Skeletal muscle satellite cell (primary cell): ENCODE measurements at regions not wholly inside any gene's neighbourhood (a gene's known extent, or its start where the extent isn't known, plus 50 kb on each side); places are given as distances from the start of the nearest gene placed in this dataset.
"Not testable (repeated sequence)": the region's sequence is repeated elsewhere in the genome, so short reads cannot be mapped to it uniquely, and the experiment has no call there.

ENCODE experiments used
- H3K27me3 ChIP-seq: 2 replicates; pipeline ENCODE4 v1.7.0; 2013; ENCODE audit warnings: low read length; ENCODE audit not compliant: control insufficient read depth, insufficient read depth
- H3K36me3 ChIP-seq: 2 replicates; pipeline ENCODE4 v1.7.0; 2013; ENCODE audit warnings: mild to moderate bottlenecking, control low read depth, low read length; ENCODE audit not compliant: insufficient read depth
- H3K4me1 ChIP-seq: 2 replicates; pipeline ENCODE4 v1.7.0; 2013; ENCODE audit warnings: low read length; ENCODE audit not compliant: control insufficient read depth, insufficient read depth
- H3K4me2 ChIP-seq: 2 replicates; pipeline ENCODE4 v1.7.0; 2013; ENCODE audit warnings: mild to moderate bottlenecking, low read length
- H3K4me3 ChIP-seq: 2 replicates; pipeline ENCODE4 v1.7.0; 2013; ENCODE audit warnings: low read length
- H3K9ac ChIP-seq: 2 replicates; pipeline ENCODE4 v1.7.0; 2013; ENCODE audit warnings: mild to moderate bottlenecking, low read depth, low read length, moderate library complexity
- H3K9me3 ChIP-seq: replicated peaks from 2 replicates; pipeline ENCODE4 v1.7.0; 2013; ENCODE audit warnings: mild to moderate bottlenecking, control low read depth, low read length

DNA sequence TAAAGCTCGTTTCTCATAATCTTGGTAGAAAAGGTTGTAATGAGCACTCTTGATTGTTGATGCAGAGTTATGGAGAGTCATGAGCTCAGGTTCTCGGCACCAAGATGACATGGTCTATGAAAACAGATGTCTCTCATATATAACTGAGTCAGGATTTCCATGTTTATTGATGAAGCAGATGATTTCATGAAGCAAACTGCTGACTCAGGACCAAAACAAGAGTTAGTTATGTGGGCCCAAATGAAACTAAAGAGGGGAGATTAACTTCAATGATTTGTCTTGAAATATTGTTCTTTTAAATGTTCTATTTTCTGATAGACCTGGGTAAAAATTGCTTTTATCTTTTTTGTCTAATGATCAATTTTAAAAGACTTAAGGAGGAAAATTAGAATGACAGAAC, 258.6 kb upstream of the CTNND2 start:
- no peak overlapping the region for H3K4me2 ChIP-seq
- no peak overlapping the region for H3K4me3 ChIP-seq

DNA sequence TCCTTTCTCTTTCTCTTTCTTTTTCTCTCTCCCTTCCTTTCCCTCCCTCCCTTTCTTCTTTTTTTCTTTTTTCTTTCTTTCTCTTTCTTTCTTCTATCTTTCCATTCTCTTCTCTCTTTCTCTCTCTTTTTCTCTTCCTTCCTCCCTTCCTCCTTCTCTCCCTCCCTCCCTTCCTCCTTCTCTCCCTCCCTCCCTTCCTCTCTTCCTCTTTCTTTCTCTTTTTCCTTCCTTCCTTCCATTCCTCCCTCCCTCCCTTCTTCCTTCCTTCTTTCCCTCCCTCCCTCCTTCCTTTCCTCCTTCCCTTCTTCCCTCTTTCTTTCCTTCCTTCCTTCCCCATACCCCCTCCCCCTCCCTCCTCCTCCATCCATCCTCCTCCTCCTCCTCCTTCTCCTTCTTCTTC, 243.3 kb upstream of the CTNND2 start:
- Histone ChIP-seq H3K4me3 (no peak overlapping the region), H3K36me3 (no peaks in the 10 kb centered on the region), H3K4me2 (no peak overlapping the region), H3K9ac (no peak overlapping the region), H3K27me3 (no peaks in the 10 kb centered on the region), H3K9me3 (no peaks in the 10 kb centered on the region), H3K4me1 (no peaks in the 10 kb centered on the region)

More for the DNA sequence above, 258.6 kb upstream of the CTNND2 start:
- H3K9me3 ChIP-seq: peaks cover 2% of the 10 kb centered on the region
- no peaks in the 10 kb centered on the region for H3K27me3 ChIP-seq
- no peaks in the 10 kb centered on the region for H3K4me1 ChIP-seq
- no peaks in the 10 kb centered on the region for H3K36me3 ChIP-seq
- no peak overlapping the region for H3K9ac ChIP-seq

- Histone ChIP-seq H3K4me2 (no peak overlapping the region), H3K36me3 (no peaks in the 10 kb centered on the region), H3K27me3 (no peaks in the 10 kb centered on the region), H3K9me3 (no peaks in the 10 kb centered on the region), H3K9ac (no peak overlapping the region), H3K4me3 (no peak overlapping the region), H3K4me1 (no peaks in the 10 kb centered on the region)
Observed at GRCh38 chr5:12141496-12141895, 237.2 kb upstream of the CTNND2 start.

GRCh38 chr5:12133520-12133919, 229.3 kb upstream of the CTNND2 start:
- H3K9me3 ChIP-seq: no peaks in the 10 kb centered on the region
- no peak overlapping the region for H3K9ac ChIP-seq
- H3K4me2 ChIP-seq: no peak overlapping the region
- no peaks in the 10 kb centered on the region for H3K36me3 ChIP-seq
- no peak overlapping the region for H3K4me3 ChIP-seq
- H3K4me1 ChIP-seq: no peaks in the 10 kb centered on the region
- H3K27me3 ChIP-seq: no peaks in the 10 kb centered on the region

GRCh38 chr5:12131020-12131419, 226.8 kb upstream of the CTNND2 start:
- H3K9ac ChIP-seq, H3K4me1 ChIP-seq, H3K9me3 ChIP-seq, H3K4me2 ChIP-seq, H3K4me3 ChIP-seq, H3K36me3 ChIP-seq, H3K27me3 ChIP-seq: not testable (repeated sequence)

DNA sequence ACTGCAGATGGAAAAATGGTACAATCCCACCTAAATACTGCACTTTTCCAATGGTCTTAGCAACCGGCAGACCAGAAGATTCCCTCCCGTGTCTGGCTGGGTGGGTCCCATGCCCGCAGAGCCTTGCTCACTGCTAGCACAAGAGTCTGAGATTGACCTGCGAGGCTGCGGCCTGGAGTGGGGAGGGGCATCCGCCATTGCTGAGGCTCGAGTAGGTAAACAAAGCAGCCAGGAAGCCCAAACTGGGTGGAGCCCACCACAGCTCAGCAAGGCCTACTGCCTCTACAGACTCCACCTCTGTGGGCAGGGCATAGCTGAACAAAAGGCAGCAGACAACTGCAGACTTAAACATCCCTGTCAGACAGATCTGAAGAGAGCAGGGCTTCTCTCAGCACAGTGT, 221.6 kb upstream of the CTNND2 start:
- H3K36me3 ChIP-seq: no peaks in the 10 kb centered on the region
- no peaks in the 10 kb centered on the region for H3K9me3 ChIP-seq
- no peak overlapping the region for H3K4me3 ChIP-seq
- H3K27me3 ChIP-seq: no peaks in the 10 kb centered on the region
- H3K4me1 ChIP-seq: no peaks in the 10 kb centered on the region
- H3K9ac ChIP-seq: no peak overlapping the region
- no peak overlapping the region for H3K4me2 ChIP-seq

- Histone ChIP-seq H3K9ac (no peak overlapping the region), H3K27me3 (no peaks in the 10 kb centered on the region), H3K4me1 (no peaks in the 10 kb centered on the region), H3K4me3 (no peak overlapping the region), H3K36me3 (no peaks in the 10 kb centered on the region), H3K4me2 (no peak overlapping the region), H3K9me3 (peaks cover 3% of the 10 kb centered on the region)
Observed at GRCh38 chr5:12119657-12120056, 215.4 kb upstream of the CTNND2 start.

DNA sequence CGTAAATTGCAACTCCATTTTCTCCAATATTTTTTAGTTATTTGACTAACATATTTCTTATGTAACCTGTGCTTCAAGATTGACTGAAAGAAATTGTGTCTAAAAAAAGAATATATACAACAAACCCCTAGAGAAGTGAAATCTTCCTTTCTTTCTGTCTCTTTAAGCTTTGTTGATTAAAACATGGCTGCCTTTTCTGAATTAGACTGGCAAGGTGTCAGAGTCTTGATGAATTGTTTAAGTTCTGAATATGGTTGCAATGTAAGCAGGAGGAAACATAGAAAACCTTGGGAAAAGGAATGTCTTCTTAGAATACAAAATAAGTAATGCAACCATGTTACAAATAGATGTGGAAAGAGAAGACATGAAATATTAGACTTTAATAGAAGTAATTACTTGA, 209.8 kb upstream of the CTNND2 start:
- Histone ChIP-seq H3K9ac (no peak overlapping the region), H3K9me3 (peaks cover 6% of the 10 kb centered on the region), H3K4me2 (no peak overlapping the region), H3K36me3 (no peaks in the 10 kb centered on the region), H3K4me3 (no peak overlapping the region), H3K4me1 (no peaks in the 10 kb centered on the region), H3K27me3 (no peaks in the 10 kb centered on the region)

- no peak overlapping the region for H3K9ac ChIP-seq
- no peaks in the 10 kb centered on the region for H3K27me3 ChIP-seq
- no peaks in the 10 kb centered on the region for H3K4me1 ChIP-seq
- H3K36me3 ChIP-seq: no peaks in the 10 kb centered on the region
- H3K9me3 ChIP-seq: peaks cover 6% of the 10 kb centered on the region
- no peak overlapping the region for H3K4me2 ChIP-seq
- no peak overlapping the region for H3K4me3 ChIP-seq
Observed at GRCh38 chr5:12113062-12113461, 208.8 kb upstream of the CTNND2 start.

GRCh38 chr5:12111261-12111660, 207.0 kb upstream of the CTNND2 start:
- no peak overlapping the region for H3K4me2 ChIP-seq
- no peaks in the 10 kb centered on the region for H3K27me3 ChIP-seq
- no peaks in the 10 kb centered on the region for H3K36me3 ChIP-seq
- peaks cover 6% of the 10 kb centered on the region for H3K9me3 ChIP-seq
- no peak overlapping the region for H3K4me3 ChIP-seq
- H3K4me1 ChIP-seq: no peaks in the 10 kb centered on the region
- H3K9ac ChIP-seq: no peak overlapping the region

DNA sequence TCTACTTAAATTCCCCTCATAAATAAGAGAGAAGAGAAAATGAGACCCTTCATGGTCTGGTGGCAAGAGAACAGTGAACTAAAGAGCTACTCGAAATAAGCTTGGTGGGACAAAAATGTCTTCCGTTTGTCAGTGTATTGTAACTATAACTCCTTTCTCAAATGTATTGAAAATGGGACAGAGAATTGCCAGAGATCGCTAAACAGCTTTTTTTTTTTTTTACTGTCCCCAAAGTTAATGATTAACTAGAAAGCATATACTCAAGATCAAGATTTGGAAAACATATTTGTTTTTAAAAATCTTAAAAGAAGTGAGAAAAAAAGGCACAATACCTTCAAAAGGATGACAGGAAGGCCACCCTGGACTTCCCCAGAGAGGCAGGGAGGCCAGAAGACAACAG, 206.4 kb upstream of the CTNND2 start:
- peaks cover 3% of the 10 kb centered on the region for H3K9me3 ChIP-seq
- no peak overlapping the region for H3K4me2 ChIP-seq

DNA sequence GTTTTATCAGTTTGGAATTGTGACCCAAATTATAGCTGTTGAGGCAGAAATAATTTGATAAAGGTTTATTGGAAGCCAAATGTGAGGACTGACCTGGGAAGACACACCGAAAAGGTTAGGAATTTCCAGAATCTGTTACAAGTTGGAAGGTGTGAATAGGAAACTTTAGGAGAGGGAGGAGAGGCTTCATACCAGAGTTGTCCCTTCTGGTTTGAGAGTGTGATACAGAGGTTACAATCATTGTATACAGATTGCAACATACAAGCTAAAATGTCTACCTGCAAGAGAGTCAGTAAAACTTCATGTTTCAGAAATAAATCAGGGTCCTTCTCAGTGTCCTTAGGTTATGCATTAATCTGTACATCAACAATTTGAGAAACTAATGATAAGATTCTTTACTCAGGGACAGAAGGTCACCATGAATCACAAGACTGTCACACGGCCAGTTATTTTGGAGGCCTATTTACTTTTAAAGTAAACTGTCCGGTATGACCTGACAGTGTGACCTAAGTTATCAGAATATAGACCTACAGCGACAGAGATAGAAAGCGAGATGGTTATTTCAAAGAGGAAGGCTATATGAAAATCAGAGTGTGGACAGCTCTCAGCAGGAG, 204.9 kb upstream of the CTNND2 start:
- Histone ChIP-seq H3K4me1 (no peaks in the 10 kb centered on the region), H3K36me3 (no peaks in the 10 kb centered on the region), H3K9ac (no peak overlapping the region), H3K4me3 (no peak overlapping the region), H3K9me3 (peaks cover 3% of the 10 kb centered on the region), H3K27me3 (no peaks in the 10 kb centered on the region), H3K4me2 (no peak overlapping the region)

More for the DNA sequence above, 206.4 kb upstream of the CTNND2 start:
- no peaks in the 10 kb centered on the region for H3K27me3 ChIP-seq
- H3K4me1 ChIP-seq: no peaks in the 10 kb centered on the region
- H3K9ac ChIP-seq: no peak overlapping the region
- H3K4me3 ChIP-seq: no peak overlapping the region
- H3K36me3 ChIP-seq: no peaks in the 10 kb centered on the region
